Effector memory CD8-positive, alpha-beta T cell (primary cell): ENCODE measurements at regions not wholly inside any gene's neighbourhood (a gene's known extent, or its start where the extent isn't known, plus 50 kb on each side); places are given as distances from the start of the nearest gene placed in this dataset.

Source experiments
- ATAC-seq: fragments of 150-1000 bp; cut with Tn5 transposase; replicated peaks from 2 replicates; pipeline ENCODE4 v1.10.0; 2021; ENCODE audit warnings: mild to moderate bottlenecking, moderate library complexity
- DNase-seq, 3 experiments: peaks; one replicate each; pipeline ENCODE4 v3.0.0; 2021
- H3K27ac Mint-ChIP-seq, 2 donors: one replicate each; pipeline ENCODE4 v1.8.0; 2022; ENCODE audit warnings: mild to moderate bottlenecking in 2 of 2, mixed read lengths in 2 of 2, moderate library complexity in 2 of 2
- H3K27me3 Mint-ChIP-seq, 2 donors: one replicate each; pipeline ENCODE4 v1.8.0; 2022; ENCODE audit warnings: mixed read lengths in 2 of 2
- H3K36me3 Mint-ChIP-seq: one replicate; pipeline ENCODE4 v1.8.0; 2022; ENCODE audit warnings: mild to moderate bottlenecking, moderate library complexity, mixed read lengths; ENCODE audit not compliant: insufficient read depth
- H3K4me1 Mint-ChIP-seq, 2 donors: one replicate each; pipeline ENCODE4 v1.8.0; 2022; ENCODE audit warnings: low read depth in 2 of 2, mixed read lengths in 2 of 2
- H3K4me3 Mint-ChIP-seq, 2 donors: one replicate each; pipeline ENCODE4 v1.8.0; 2022; ENCODE audit warnings: mild to moderate bottlenecking in 2 of 2, mixed read lengths in 2 of 2, moderate library complexity in 2 of 2
- H3K9me3 Mint-ChIP-seq, 2 donors: one replicate each; pipeline ENCODE4 v1.8.0; 2022; ENCODE audit warnings: mixed read lengths in 2 of 2

DNA sequence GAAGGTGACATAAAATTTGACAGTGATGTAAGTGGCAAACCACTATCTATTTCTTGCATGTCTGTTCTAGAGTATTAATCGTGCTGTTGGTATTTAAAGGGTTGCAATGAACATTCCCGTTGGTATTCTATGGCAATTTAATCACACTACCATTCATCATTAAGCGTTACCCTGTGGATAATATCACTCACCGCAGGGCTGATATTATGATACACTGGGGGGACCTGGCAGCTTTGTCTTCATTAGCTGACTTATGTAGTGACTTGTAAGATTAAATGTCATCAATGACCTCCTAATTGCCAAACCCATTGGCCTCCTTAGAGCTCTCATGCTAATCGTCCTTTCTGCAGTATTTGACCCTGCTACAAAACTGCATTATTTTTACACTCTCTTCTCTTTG is 624.5 kb upstream of the VSTM2A start:
- H3K27ac Mint-ChIP-seq = no peak overlapping the region
- ATAC-seq (no peak), DNase-seq (no peak)
- H3K4me1 Mint-ChIP-seq = no peaks in the 10 kb centered on the region
- no peak overlapping the region for H3K4me3 Mint-ChIP-seq
- H3K9me3 Mint-ChIP-seq = peaks cover 19 to 20% of the 10 kb centered on the region in 2 donors
- H3K27me3 Mint-ChIP-seq = no peaks in the 10 kb centered on the region
- H3K36me3 Mint-ChIP-seq = no peaks in the 10 kb centered on the region

DNA sequence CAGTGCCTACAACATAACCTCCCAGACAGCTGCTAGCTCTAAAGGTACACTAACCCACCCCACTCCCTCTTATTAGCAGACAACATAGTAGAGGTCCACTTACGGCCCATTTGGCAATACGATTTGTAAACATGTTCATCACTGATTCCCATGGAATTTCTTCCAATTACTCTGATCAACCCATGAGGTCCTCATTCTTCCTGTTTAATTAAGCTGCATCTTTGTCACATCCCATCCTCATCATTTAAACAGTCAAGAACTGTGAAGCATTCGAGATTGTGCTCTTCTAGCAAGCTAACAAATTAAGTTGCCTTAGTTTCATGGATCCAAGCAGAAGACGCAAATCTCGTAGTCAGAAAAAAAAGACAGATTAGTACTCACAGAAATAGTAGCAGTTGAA is 622.2 kb upstream of the VSTM2A start:
- H3K4me1 Mint-ChIP-seq = no peaks in the 10 kb centered on the region
- peaks cover 6 to 15% of the 10 kb centered on the region in 2 donors for H3K9me3 Mint-ChIP-seq
- ATAC-seq = no peak
- no peaks in the 10 kb centered on the region for H3K36me3 Mint-ChIP-seq
- H3K4me3 Mint-ChIP-seq = no peak overlapping the region
- no peak overlapping the region for H3K27ac Mint-ChIP-seq
- DNase-seq = no peak
- H3K27me3 Mint-ChIP-seq = no peaks in the 10 kb centered on the region

DNA sequence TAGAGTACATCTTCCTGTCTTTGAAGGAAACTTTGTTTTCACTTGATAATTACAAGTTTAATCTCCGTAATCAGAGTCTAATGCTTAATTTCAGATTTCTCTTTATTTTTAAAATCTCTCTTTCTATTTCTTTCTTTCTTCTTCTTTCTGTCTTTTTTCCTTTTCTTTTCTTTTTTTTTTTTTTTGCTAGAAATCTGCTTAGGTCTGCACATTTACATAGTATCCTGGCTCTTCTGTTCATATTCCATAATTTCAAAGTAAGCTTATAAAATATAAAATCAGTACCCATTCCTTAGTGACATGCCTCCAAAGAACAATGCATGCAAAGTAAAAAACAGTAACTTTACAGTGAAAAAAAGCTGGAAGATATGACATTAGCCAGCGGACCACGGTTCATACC is 601.7 kb upstream of the VSTM2A start:
- no peaks in the 10 kb centered on the region for H3K27me3 Mint-ChIP-seq
- no peak for DNase-seq
- H3K4me1 Mint-ChIP-seq = no peaks in the 10 kb centered on the region
- no peak overlapping the region for H3K4me3 Mint-ChIP-seq
- no peak for ATAC-seq
- no peaks in the 10 kb centered on the region for H3K36me3 Mint-ChIP-seq
- no peak overlapping the region for H3K27ac Mint-ChIP-seq
- H3K9me3 Mint-ChIP-seq = peaks cover 11 to 12% of the 10 kb centered on the region in 2 donors

DNA sequence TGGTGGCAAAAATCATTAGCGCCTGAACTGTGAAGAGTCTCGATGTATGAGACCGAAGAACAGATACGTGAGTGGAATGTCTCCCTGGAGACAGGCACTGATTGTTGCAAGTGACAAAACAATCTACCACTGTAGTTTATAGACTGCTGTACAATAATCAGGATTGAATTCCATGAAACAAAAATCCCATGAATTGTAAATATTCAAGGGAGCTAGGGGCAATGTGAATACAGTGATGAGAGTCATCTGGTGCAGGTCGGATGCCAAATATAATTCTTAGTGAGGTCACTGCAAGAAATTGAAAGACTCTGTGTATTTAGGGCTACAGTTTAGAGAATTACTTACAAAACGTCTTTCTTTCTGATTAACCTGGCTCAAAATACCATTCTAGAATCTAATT is 594.4 kb upstream of the VSTM2A start:
- ATAC-seq (no peak), DNase-seq (no peak)
- Mint-ChIP-seq H3K9me3 (peaks cover 9 to 12% of the 10 kb centered on the region in 2 donors), H3K4me3 (no peak overlapping the region), H3K27me3 (no peaks in the 10 kb centered on the region), H3K4me1 (no peaks in the 10 kb centered on the region), H3K36me3 (peaks cover 4% of the 10 kb centered on the region), H3K27ac (no peak overlapping the region)

DNA sequence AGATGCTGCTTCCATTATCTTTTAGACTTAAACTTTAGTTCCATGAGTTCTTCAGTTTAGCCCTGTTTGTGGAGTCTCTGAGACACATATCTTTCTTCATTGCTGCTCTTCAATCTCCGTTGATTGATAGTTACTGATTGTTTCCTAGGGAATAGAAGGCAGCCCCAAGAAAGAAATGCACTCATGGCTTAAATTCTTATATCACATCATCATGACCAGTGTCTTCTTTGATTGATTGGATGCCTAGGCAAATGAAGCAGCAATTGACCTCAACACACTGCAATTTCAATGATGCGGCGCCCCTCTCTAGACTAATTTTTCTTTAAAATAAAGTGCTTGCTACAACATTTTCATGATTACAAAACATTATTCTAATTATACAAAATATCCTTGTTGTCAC is 576.5 kb upstream of the VSTM2A start:
- Mint-ChIP-seq H3K27me3 (no peaks in the 10 kb centered on the region), H3K4me3 (no peak overlapping the region), H3K4me1 (no peaks in the 10 kb centered on the region), H3K27ac (no peak overlapping the region), H3K36me3 (no peaks in the 10 kb centered on the region), H3K9me3 (no peaks in the 10 kb centered on the region)
- ATAC-seq (no peak), DNase-seq (no peak)

DNA sequence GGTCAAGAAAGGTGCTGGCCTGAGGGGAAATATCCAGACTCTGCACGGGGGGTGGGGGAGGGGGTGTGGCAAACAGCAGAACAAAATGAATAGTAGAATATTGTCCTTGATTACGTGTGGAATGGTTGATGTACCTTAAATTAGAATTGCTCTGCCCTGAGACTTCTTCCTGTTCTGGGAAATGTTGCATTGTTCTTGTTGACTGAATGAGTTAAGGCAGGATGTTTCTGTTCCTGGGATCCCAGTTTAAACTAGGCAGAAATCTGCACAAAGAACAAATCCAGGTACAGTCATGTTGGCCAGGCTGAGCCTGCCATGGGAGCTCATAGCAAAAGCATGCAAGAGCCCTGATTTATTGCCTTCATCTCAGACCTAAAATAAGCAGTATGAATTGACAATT is 558.7 kb upstream of the VSTM2A start:
- Mint-ChIP-seq H3K9me3 (peaks cover 12 to 21% of the 10 kb centered on the region in 2 donors), H3K4me1 (no peaks in the 10 kb centered on the region), H3K36me3 (no peaks in the 10 kb centered on the region), H3K27ac (no peak overlapping the region), H3K4me3 (no peak overlapping the region), H3K27me3 (no peaks in the 10 kb centered on the region)
- no peak for DNase-seq
- ATAC-seq = no peak

DNA sequence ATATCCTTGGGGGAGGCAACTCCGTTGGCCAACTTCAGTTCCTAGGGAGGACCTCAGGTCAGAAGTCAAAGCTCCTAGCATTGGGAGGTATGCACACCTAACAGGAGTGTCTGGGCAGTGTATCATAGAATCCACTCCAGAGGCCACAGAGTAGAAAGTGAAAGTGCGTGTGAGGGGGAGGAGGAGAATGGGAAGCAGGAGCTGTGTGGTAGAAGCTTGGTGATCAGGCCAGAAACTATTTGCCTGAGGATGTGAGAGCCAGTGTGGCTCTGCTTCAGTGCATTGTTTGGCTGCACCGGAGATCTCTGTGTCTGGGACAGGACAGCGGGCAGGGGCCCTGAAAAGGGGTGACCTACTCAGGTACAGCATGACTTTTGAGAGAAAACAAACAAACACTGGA is 557.4 kb upstream of the VSTM2A start:
- no peaks in the 10 kb centered on the region for H3K27me3 Mint-ChIP-seq
- no peaks in the 10 kb centered on the region for H3K36me3 Mint-ChIP-seq
- H3K4me3 Mint-ChIP-seq = no peak overlapping the region
- H3K4me1 Mint-ChIP-seq = no peaks in the 10 kb centered on the region
- H3K9me3 Mint-ChIP-seq = peaks cover 10 to 19% of the 10 kb centered on the region in 2 donors
- no peak overlapping the region for H3K27ac Mint-ChIP-seq
- ATAC-seq = no peak
- DNase-seq = no peak

DNA sequence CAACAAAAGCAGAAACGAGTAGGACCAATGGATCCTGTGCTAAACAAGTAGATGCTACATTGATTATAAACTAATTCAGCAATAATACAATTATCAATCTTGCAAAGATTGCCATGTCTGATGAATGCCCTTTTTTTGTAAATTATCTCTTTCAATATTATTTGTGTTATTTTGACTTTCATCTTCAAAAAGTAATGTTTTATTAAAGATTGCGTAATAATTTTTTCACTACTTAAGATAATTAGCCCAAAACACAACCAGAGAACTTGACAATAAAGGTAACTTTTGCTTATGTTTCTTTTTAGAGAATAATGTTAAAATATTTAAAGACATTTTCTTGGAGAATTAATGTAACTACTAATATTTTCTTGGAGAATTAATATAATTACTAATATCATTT is 553.8 kb upstream of the VSTM2A start:
- H3K27ac Mint-ChIP-seq = no peak overlapping the region
- peaks cover 12 to 18% of the 10 kb centered on the region in 2 donors for H3K9me3 Mint-ChIP-seq
- H3K27me3 Mint-ChIP-seq = no peaks in the 10 kb centered on the region
- ATAC-seq (no peak), DNase-seq (no peak)
- H3K4me3 Mint-ChIP-seq = no peak overlapping the region
- no peaks in the 10 kb centered on the region for H3K36me3 Mint-ChIP-seq
- no peaks in the 10 kb centered on the region for H3K4me1 Mint-ChIP-seq

DNA sequence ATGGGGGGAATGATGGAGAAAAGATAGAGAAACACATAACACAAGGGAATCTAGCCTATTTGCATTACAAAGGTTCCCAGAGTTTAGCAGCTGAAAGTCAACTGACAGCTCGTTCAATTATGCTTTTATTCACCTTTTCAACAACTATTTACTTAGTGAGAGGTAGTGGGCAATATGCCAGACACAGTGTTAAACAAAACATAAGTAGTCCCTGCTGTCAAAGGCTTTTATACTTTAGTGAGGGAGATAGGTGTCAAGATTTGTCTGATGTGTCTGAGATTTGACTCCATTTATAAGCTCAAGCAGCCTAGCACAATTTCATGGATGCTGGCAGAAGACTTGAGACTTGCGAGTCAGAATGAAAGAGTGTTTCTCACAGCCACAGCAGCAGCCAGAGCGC is 549.0 kb upstream of the VSTM2A start:
- ATAC-seq = no peak
- Mint-ChIP-seq H3K27me3 (no peaks in the 10 kb centered on the region), H3K36me3 (no peaks in the 10 kb centered on the region), H3K9me3 (peaks cover 9 to 15% of the 10 kb centered on the region in 2 donors), H3K27ac (no peak overlapping the region), H3K4me1 (no peaks in the 10 kb centered on the region), H3K4me3 (no peak overlapping the region)
- DNase-seq = no peak

DNA sequence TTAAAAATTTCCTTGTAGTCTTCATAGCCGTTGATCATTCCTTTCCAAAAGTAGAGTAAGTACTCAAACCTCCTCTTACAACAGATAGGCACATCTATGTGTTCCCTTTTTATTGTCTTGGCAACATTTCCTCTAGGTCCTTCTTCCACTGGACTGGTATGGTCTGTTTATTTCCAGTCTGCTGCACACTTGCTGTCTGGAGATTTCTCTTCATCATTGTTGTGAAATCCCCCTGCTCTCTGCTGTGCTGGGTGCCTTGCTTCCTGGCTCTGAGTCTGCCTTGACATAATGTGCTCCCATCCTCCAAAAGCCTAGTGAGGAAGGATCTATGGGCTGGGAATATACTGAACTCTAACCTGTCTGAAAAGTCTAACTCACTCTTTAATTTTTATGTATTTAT is 545.3 kb upstream of the VSTM2A start:
- no peak for ATAC-seq
- DNase-seq = no peak
- no peaks in the 10 kb centered on the region for H3K27me3 Mint-ChIP-seq
- H3K4me1 Mint-ChIP-seq = no peaks in the 10 kb centered on the region
- H3K4me3 Mint-ChIP-seq = no peak overlapping the region
- no peaks in the 10 kb centered on the region for H3K36me3 Mint-ChIP-seq
- peaks cover 7 to 15% of the 10 kb centered on the region in 2 donors for H3K9me3 Mint-ChIP-seq
- H3K27ac Mint-ChIP-seq = no peak overlapping the region

DNA sequence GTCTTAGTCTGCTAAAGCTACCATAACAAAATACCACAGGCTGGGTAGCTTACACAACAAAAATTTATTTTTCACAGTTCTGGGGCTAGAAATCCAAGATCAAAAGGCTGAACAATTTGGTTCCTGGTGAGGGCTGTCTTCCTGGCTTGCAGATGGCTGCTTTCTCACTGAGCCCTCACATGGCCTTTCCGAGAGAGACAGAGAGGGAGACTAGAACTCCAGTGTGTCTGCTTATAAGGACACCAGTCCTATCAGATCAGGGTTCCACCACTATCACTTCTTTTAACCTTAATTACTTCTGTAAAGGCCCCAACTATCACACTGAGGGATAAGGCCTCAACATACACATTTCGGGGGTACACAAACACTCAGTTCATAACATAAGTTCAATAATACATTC is 527.4 kb upstream of the VSTM2A start:
- DNase-seq = no peak
- Mint-ChIP-seq H3K9me3 (peaks cover 17 to 26% of the 10 kb centered on the region in 2 donors), H3K4me1 (no peaks in the 10 kb centered on the region), H3K27ac (no peak overlapping the region), H3K27me3 (no peaks in the 10 kb centered on the region), H3K36me3 (no peaks in the 10 kb centered on the region), H3K4me3 (no peak overlapping the region)
- no peak for ATAC-seq

DNA sequence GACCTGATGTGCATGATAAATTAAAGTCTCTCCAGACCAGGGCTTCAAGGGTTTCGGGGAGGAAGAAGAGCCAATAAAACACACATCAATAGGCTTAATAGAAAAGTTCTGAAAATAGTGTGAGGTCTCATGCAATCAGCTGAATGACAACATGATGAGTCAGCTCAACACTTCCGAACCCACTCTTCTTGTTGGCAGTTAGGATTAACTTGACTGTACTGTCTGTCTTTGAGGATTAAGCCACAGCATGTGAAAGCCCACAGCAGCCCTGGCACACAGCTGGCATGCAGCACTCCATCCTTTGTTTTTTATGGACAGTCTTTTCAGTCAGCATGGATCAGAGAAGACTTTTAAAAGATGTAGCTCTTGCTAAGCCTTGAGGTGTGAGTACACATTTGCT is 526.9 kb upstream of the VSTM2A start:
- ATAC-seq (no peak), DNase-seq (no peak)
- no peak overlapping the region for H3K4me3 Mint-ChIP-seq
- peaks cover 16 to 23% of the 10 kb centered on the region in 2 donors for H3K9me3 Mint-ChIP-seq
- H3K27ac Mint-ChIP-seq = no peak overlapping the region
- no peaks in the 10 kb centered on the region for H3K4me1 Mint-ChIP-seq
- no peaks in the 10 kb centered on the region for H3K27me3 Mint-ChIP-seq
- no peaks in the 10 kb centered on the region for H3K36me3 Mint-ChIP-seq

DNA sequence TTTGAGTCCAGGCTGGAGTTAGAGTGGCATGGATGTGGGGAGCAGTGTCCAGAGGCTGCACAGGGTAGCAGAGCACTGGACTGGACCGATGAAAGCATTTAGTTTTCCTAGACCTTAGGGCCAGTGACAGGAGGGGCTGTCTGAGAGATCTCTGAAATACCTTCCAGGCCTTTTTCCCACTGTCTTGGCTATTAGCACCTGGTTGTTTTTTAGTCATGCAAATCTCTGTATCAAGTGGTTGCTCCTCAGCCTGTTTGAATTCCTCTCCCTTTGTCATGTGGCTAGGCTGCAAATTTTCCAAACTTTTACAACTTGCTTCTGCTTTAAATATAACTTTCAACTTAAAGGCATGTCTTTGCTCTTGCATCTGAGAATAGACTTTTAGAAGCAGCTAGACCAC is 504.3 kb upstream of the VSTM2A start:
- Mint-ChIP-seq H3K4me3 (no peak overlapping the region), H3K36me3 (no peaks in the 10 kb centered on the region), H3K9me3 (peaks cover 8 to 11% of the 10 kb centered on the region in 2 donors), H3K4me1 (no peaks in the 10 kb centered on the region), H3K27me3 (no peaks in the 10 kb centered on the region), H3K27ac (no peak overlapping the region)
- no peak for ATAC-seq
- DNase-seq = no peak

DNA sequence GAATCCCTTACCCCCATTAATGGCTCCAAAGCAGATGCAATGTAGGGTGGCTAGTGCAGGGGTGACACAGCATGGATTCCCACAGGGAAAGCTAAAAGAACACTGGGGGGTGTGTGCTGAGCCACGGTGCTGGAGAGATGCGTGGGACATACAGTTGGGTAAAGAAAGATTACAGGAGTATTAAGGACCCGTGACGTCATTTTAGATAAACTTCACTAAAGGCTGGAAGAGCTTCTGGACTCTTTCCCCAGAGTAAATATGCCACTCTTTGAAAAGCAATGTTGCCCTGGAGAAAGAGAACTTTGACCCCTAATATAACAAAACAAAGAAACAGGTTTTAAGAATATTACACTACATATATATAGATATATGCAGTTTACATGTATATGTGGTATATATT is 481.5 kb upstream of the VSTM2A start:
- Mint-ChIP-seq H3K36me3 (no peaks in the 10 kb centered on the region), H3K27me3 (no peaks in the 10 kb centered on the region), H3K4me1 (no peaks in the 10 kb centered on the region), H3K9me3 (peaks cover 8 to 23% of the 10 kb centered on the region in 2 donors), H3K4me3 (no peak overlapping the region), H3K27ac (no peak overlapping the region)
- no peak for ATAC-seq
- DNase-seq = no peak

DNA sequence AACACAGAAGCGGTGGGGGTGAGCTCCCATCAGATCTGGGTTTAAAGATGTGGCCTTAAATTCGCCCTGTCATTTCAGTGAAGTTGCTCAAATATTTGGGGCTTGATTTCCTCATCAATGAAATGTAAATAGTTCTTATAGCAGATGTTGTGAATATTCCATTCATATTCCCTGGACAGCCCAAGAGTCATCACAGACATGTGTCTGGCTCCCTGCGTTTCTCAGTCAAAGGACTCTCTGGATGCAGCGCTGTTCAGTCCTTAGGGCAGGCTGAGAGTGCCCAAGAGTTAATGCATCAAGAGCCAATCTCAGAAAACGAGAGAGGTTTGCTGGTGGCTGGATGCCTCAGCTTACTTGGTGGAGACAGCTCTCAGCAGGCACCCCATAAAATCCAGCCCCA is 475.5 kb upstream of the VSTM2A start:
- Mint-ChIP-seq H3K9me3 (peaks cover 8 to 18% of the 10 kb centered on the region in 2 donors), H3K36me3 (no peaks in the 10 kb centered on the region), H3K27ac (no peak overlapping the region), H3K27me3 (no peaks in the 10 kb centered on the region), H3K4me1 (no peaks in the 10 kb centered on the region), H3K4me3 (no peak overlapping the region)
- no peak for ATAC-seq
- DNase-seq = no peak
